ENCODE measurements at regions not wholly inside any gene's neighbourhood (a gene's known extent, or its start where the extent isn't known, plus 50 kb on each side); places are given as distances from the start of the nearest gene placed in this dataset.

- no peaks in the 10 kb centered on the region for H3K4me1 ChIP-seq (replicated peaks)
- TF ChIP-seq POLR2AphosphoS5 (IDR thresholded peaks at IDR 0.05) (no peak), POLR2A (IDR thresholded peaks at IDR 0.05) (no peak), CTCF (IDR thresholded peaks at IDR 0.05) (no peak)
- WGBS: 82% methylated on average over 16 of the region's 16 CpGs
- H3K36me3 ChIP-seq: no peaks in the 10 kb centered on the region
- no peak for DNase-seq (ENCODE audit: low spot score)
- no peak overlapping the region for H3K27ac ChIP-seq
- H3K4me3 ChIP-seq: no peak overlapping the region
- H3K9me3 ChIP-seq: no peaks in the 10 kb centered on the region
- intact Hi-C loops (cut with DNase I): no loop called here
- no peaks in the 10 kb centered on the region for H3K27me3 ChIP-seq (replicated peaks; ENCODE audit: insufficient read depth)
These were observed 253.8 kb downstream of the TTC8 start for GRCh38 chr14:89078021-89078795.

GRCh38 chr14:89085231-89085731 lies 260.8 kb downstream of the TTC8 start:
- WGBS: 55% methylated on average over 12 of the region's 12 CpGs
- TF ChIP-seq POLR2A (IDR thresholded peaks at IDR 0.05): no peak
- TF ChIP-seq POLR2AphosphoS5 (IDR thresholded peaks at IDR 0.05): no peak
- TF ChIP-seq CTCF (IDR thresholded peaks at IDR 0.05): no peak
- no peak overlapping the region for H3K27ac ChIP-seq
- H3K36me3 ChIP-seq: no peaks in the 10 kb centered on the region
- no peaks in the 10 kb centered on the region for H3K27me3 ChIP-seq (replicated peaks; ENCODE audit: insufficient read depth)
- H3K4me1 ChIP-seq (replicated peaks): no peaks in the 10 kb centered on the region
- DNase-seq (ENCODE audit: low spot score): no peak
- intact Hi-C loops (cut with DNase I): no loop called here
- no peak overlapping the region for H3K4me3 ChIP-seq
- H3K9me3 ChIP-seq: no peaks in the 10 kb centered on the region

- intact Hi-C loops (cut with DNase I): no loop called here
These were observed 261.4 kb downstream of the TTC8 start for GRCh38 chr14:89085737-89086382.

GRCh38 chr14:89088530-89088929 lies 264.1 kb downstream of the TTC8 start:
- H3K4me3 ChIP-seq: no peak overlapping the region
- intact Hi-C loops (cut with DNase I): no loop called here
- no peaks in the 10 kb centered on the region for H3K4me1 ChIP-seq (replicated peaks)
- no peaks in the 10 kb centered on the region for H3K27me3 ChIP-seq (replicated peaks; ENCODE audit: insufficient read depth)
- H3K9me3 ChIP-seq: no peaks in the 10 kb centered on the region
- TF ChIP-seq POLR2A (IDR thresholded peaks at IDR 0.05): no peak
- TF ChIP-seq CTCF (IDR thresholded peaks at IDR 0.05): no peak
- TF ChIP-seq POLR2AphosphoS5 (IDR thresholded peaks at IDR 0.05): no peak
- no peak for DNase-seq (ENCODE audit: low spot score)
- H3K27ac ChIP-seq: no peak overlapping the region
- no peaks in the 10 kb centered on the region for H3K36me3 ChIP-seq
- 70% methylated on average over 3 of the region's 3 CpGs for WGBS

More at GRCh38 chr14:89085737-89086382, 261.4 kb downstream of the TTC8 start:
- no peak for TF ChIP-seq POLR2AphosphoS5 (IDR thresholded peaks at IDR 0.05)
- no peak for TF ChIP-seq CTCF (IDR thresholded peaks at IDR 0.05)
- TF ChIP-seq POLR2A (IDR thresholded peaks at IDR 0.05): no peak
- H3K9me3 ChIP-seq: no peaks in the 10 kb centered on the region
- no peak for DNase-seq (ENCODE audit: low spot score)
- no peaks in the 10 kb centered on the region for H3K36me3 ChIP-seq
- H3K4me1 ChIP-seq (replicated peaks): no peaks in the 10 kb centered on the region
- no peaks in the 10 kb centered on the region for H3K27me3 ChIP-seq (replicated peaks; ENCODE audit: insufficient read depth)
- H3K4me3 ChIP-seq: no peak overlapping the region
- no peak overlapping the region for H3K27ac ChIP-seq
- WGBS: 40% methylated on average over 9 of the region's 9 CpGs
